Uterus (tissue), 2 donors: ENCODE measurements at regions not wholly inside any gene's neighbourhood (a gene's known extent, or its start where the extent isn't known, plus 50 kb on each side); places are given as distances from the start of the nearest gene placed in this dataset.

ENCODE experiments used
- CTCF ChIP-seq, 4 experiments: fragments of 200-600 bp in 2 of 4; fragments of 450-650 bp in 2 of 4; sonication (generic) in 2 of 4; IDR thresholded peaks; one replicate each; pipeline ENCODE4 v1.5.1; 2016 to 2019; ENCODE audit warnings: antibody characterized with exemption in 4 of 4, mild to moderate bottlenecking in 2 of 4, moderate library complexity in 1 of 4
- POLR2A ChIP-seq, 2 donors: fragments of 450-650 bp; IDR thresholded peaks; one replicate each; pipeline ENCODE4 v1.6.1; 2016; ENCODE audit warnings: antibody characterized with exemption in 2 of 2, mild to moderate bottlenecking in 1 of 2, moderate library complexity in 1 of 2

DNA sequence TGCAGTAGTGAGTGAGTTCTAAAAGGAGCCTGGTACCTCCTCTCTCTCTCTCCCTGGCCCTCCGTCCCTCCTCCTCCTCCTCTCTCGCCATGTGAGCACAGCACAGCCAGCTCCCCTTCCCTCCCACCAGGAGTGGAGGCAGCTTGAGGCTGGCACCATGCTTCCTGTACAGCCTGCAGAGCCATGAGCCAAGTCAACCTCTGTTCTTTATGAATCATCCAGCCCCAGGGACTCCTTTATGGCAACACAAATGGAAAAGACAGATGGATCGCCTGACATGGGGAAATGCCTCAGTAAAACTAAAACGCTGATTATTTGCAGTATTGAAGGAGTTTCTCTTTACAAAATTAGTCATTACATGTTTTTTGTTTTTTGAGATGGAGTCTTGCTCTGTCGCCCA is 233.7 kb upstream of the ARID1B start:
- TF ChIP-seq POLR2A (IDR thresholded peaks at IDR 0.05): no peak
- TF ChIP-seq CTCF (IDR thresholded peaks at IDR 0.05): no peak
